Neuronal stem cell (in vitro differentiated cells): ENCODE measurements at regions not wholly inside any gene's neighbourhood (a gene's known extent, or its start where the extent isn't known, plus 50 kb on each side); places are given as distances from the start of the nearest gene placed in this dataset.

Experiments used
- DNase-seq: peaks from one replicate; pipeline ENCODE4 v3.0.0-alpha.2; 2013; ENCODE audit warnings: low spot score
- H2AFZ ChIP-seq: one replicate; pipeline ENCODE4 v1.6.1; 2013; ENCODE audit warnings: mild to moderate bottlenecking, low read length, inconsistent platforms
- H2AK5ac ChIP-seq: 2 replicates; pipeline ENCODE4 v1.6.1; 2013; ENCODE audit warnings: low read depth, mild to moderate bottlenecking, inconsistent platforms, low read length, moderate library complexity, mixed read lengths
- H2BK120ac ChIP-seq: 2 replicates; pipeline ENCODE4 v1.6.1; 2013; ENCODE audit warnings: low read depth, mild to moderate bottlenecking, inconsistent platforms, low read length, moderate library complexity, mixed read lengths
- H2BK12ac ChIP-seq: one replicate; pipeline ENCODE4 v1.6.1; 2013; ENCODE audit warnings: low read length, inconsistent platforms
- H2BK15ac ChIP-seq: 2 replicates; pipeline ENCODE4 v1.6.1; 2013; ENCODE audit warnings: mild to moderate bottlenecking, low read length, inconsistent platforms, mixed read lengths
- H2BK5ac ChIP-seq: one replicate; pipeline ENCODE4 v1.6.1; 2013; ENCODE audit warnings: inconsistent platforms, mild to moderate bottlenecking, low read length, moderate library complexity
- H3K14ac ChIP-seq: one replicate; pipeline ENCODE4 v1.6.1; 2013; ENCODE audit warnings: low read length, inconsistent platforms
- H3K18ac ChIP-seq: 2 replicates; pipeline ENCODE4 v1.6.1; 2013; ENCODE audit warnings: low read length, inconsistent platforms
- H3K23ac ChIP-seq: 2 replicates; pipeline ENCODE4 v1.6.1; 2013; ENCODE audit warnings: low read depth, mild to moderate bottlenecking, mixed read lengths, low read length, inconsistent platforms; ENCODE audit not compliant: poor library complexity
- H3K27ac ChIP-seq: replicated peaks from 3 replicates; pipeline ENCODE4 v1.5.1; 2013; ENCODE audit warnings: low read length, inconsistent platforms
- H3K27me3 ChIP-seq, 3 experiments: 2 replicates each; pipeline ENCODE4 v1.6.1; 2013; ENCODE audit warnings: low read length in 3 of 3, mild to moderate bottlenecking in 2 of 3, inconsistent platforms in 1 of 3, low read depth in 1 of 3, mixed read lengths in 1 of 3, moderate library complexity in 1 of 3; ENCODE audit not compliant: control insufficient read depth in 3 of 3, insufficient read depth in 3 of 3
- H3K36me3 ChIP-seq, 2 donors: replicated peaks in 1 of 2; 2 replicates each; pipeline ENCODE4 v1.6.1; 2013; ENCODE audit warnings: low read length in 2 of 2; ENCODE audit not compliant: control insufficient read depth in 2 of 2, insufficient read depth in 2 of 2
- H3K4ac ChIP-seq: 2 replicates; pipeline ENCODE4 v1.6.1; 2013; ENCODE audit warnings: inconsistent platforms, mild to moderate bottlenecking, low read length, moderate library complexity
- H3K4me1 ChIP-seq, 2 donors: 1 replicate in 1 of 2; 2 replicates in 1 of 2; pipeline ENCODE4 v1.6.1; 2013; ENCODE audit warnings: low read length in 2 of 2, low read depth in 1 of 2; ENCODE audit not compliant: control insufficient read depth in 2 of 2, insufficient read depth in 1 of 2
- H3K4me2 ChIP-seq: one replicate; pipeline ENCODE4 v1.6.1; 2013; ENCODE audit warnings: mild to moderate bottlenecking, low read length, inconsistent platforms; ENCODE audit not compliant: insufficient read depth, poor library complexity, severe bottlenecking
- H3K4me3 ChIP-seq, 2 donors: 2 replicates each; pipeline ENCODE4 v1.5.1; 2013; ENCODE audit warnings: low read length in 2 of 2, mild to moderate bottlenecking in 2 of 2, inconsistent platforms in 1 of 2, moderate library complexity in 1 of 2
- H3K79me1 ChIP-seq: one replicate; pipeline ENCODE4 v1.6.1; 2013; ENCODE audit warnings: low read depth, mild to moderate bottlenecking, inconsistent platforms, low read length, moderate library complexity
- H3K9ac ChIP-seq: one replicate; pipeline ENCODE4 v1.6.1; 2013; ENCODE audit warnings: mild to moderate bottlenecking, low read depth, low read length, inconsistent platforms; ENCODE audit not compliant: poor library complexity
- H3K9me3 ChIP-seq, 2 donors: replicated peaks in 1 of 2; 2 replicates each; pipeline versions ENCODE3 to v1.6.1; 2013; ENCODE audit warnings: low read length in 2 of 2, mild to moderate bottlenecking in 2 of 2, inconsistent platforms in 1 of 2, low read depth in 1 of 2, mixed read lengths in 1 of 2, moderate library complexity in 1 of 2; ENCODE audit not compliant: control insufficient read depth in 2 of 2, insufficient read depth in 1 of 2
- H4K8ac ChIP-seq: one replicate; pipeline ENCODE4 v1.6.1; 2013; ENCODE audit warnings: low read depth, mild to moderate bottlenecking, inconsistent platforms, low read length, moderate library complexity
- H4K91ac ChIP-seq: one replicate; pipeline ENCODE4 v1.6.1; 2013; ENCODE audit warnings: low read length, low read depth, mild to moderate bottlenecking, inconsistent platforms; ENCODE audit not compliant: poor library complexity
- WGBS, 2 donors: extraction: QIAGEN DNeasy Blood & Tissue Kit; methylation state at CpG; one replicate each; pipeline ENCODE4 v1.1.7; 2013; ENCODE audit warnings: missing lambda C conversion rate in 2 of 2, mixed read lengths in 1 of 2; ENCODE audit not compliant: insufficient read length in 2 of 2, insufficient replicate concordance in 1 of 2; ENCODE audit errors: extremely low coverage in 2 of 2; 5-methylcytosine and 5-hydroxymethylcytosine counted together

DNA sequence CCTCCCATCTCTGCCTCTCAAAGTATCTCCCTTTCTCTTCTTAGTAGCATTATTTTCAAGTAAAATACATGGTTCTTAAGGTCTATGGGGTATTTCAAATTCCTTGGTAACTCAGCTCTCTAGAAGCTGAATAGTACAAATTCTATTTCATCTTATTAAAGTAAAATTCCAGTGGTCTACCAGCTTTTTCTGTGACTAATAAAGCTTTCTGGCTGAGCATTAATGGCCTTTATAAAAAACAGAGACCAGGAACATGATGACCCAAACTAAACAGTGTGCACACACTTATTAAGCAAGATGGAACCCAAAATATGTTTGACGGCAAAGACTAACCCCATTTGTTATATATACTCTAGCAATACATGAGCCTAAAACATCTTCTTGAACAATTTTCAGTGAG, 142.6 kb downstream of the OR2K2 start:
- Histone ChIP-seq H2BK15ac (no peak overlapping the region), H3K9ac (no peak overlapping the region), H3K4me3 (no peak overlapping the region), H3K4ac (no peak overlapping the region), H2BK120ac (no peak overlapping the region), H3K27me3 (no peaks in the 10 kb centered on the region), H4K91ac (no peak overlapping the region), H2AK5ac (no peak overlapping the region), H3K27ac (no peak overlapping the region), H3K14ac (no peak overlapping the region), H3K4me2 (no peak overlapping the region), H3K36me3 (no peaks in the 10 kb centered on the region), H2BK12ac (no peak overlapping the region), H3K79me1 (no peaks in the 10 kb centered on the region), H4K8ac (no peak overlapping the region), H3K4me1 (no peaks in the 10 kb centered on the region), H2BK5ac (no peak overlapping the region), H2AFZ (no peak overlapping the region), H3K23ac (no peak overlapping the region), H3K18ac (no peak overlapping the region), H3K9me3 (no peaks in the 10 kb centered on the region)
- DNase-seq = no peak
- WGBS, 2 donors = no CpG with 5 or more reads among the region's 1 CpG

DNA sequence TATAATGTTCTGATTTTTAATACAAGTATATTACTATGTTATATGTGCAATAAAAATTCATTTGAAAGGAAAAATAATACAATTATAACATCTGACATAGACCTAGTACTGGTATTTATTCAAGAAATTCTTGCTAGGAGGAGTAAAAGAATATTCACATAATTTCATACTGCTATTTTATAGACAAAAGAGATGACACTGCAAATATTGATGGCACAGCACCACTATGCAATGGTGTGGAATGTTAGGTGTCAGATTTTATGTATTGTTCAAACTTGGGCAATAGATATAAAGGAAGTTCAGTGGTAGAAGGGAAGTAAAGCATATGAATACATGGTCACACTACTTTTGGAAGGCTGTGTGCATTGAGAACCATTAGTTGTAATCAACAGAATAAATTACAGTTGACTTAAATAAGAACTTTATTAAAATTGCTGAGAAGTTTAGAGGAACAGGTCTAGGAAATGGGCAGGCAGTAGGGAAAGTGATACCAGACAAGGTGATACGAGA, 143.9 kb downstream of the OR2K2 start:
- Histone ChIP-seq H3K23ac (no peak overlapping the region), H2BK5ac (no peak overlapping the region), H4K8ac (no peak overlapping the region), H3K27ac (no peak overlapping the region), H2BK15ac (no peak overlapping the region), H3K79me1 (no peaks in the 10 kb centered on the region), H2BK12ac (no peak overlapping the region), H2AK5ac (no peak overlapping the region), H3K4me1 (no peaks in the 10 kb centered on the region), H3K18ac (no peak overlapping the region), H3K4ac (no peak overlapping the region), H4K91ac (no peak overlapping the region), H3K36me3 (no peaks in the 10 kb centered on the region), H3K9ac (no peak overlapping the region), H2AFZ (no peak overlapping the region), H3K9me3 (no peaks in the 10 kb centered on the region), H3K4me3 (no peak overlapping the region), H2BK120ac (no peak overlapping the region), H3K14ac (no peak overlapping the region), H3K27me3 (no peaks in the 10 kb centered on the region), H3K4me2 (no peak overlapping the region)
- no peak for DNase-seq
- WGBS, 2 donors = no CpG with 5 or more reads among the region's 1 CpG

DNA sequence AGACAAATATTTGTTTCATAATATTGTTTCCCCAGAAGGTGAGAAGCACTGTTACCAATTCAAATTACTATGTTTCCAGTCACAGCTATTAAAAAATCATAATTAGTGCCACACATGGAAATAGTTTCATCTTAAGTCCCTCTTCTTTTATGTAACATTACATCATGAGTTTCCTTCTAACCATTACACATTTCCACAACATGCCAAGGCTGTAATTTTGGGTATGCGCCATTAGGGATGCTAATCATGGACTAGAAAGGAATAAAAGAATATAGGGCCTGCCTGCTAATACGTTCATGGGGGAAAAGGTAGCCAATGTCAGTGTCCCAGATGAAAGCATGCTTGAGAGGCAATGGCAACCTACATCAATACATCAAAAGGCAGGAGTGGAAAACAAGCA, 142.5 kb upstream of the LPAR1 start:
- no CpG with 5 or more reads among the region's 2 CpGs for WGBS, 2 donors
- H3K27ac ChIP-seq = no peak overlapping the region
- H3K4ac ChIP-seq = no peak overlapping the region
- H3K4me2 ChIP-seq = no peak overlapping the region
- H3K9me3 ChIP-seq = no peaks in the 10 kb centered on the region
- H2AK5ac ChIP-seq = no peak overlapping the region
- H3K23ac ChIP-seq = no peak overlapping the region
- no peaks in the 10 kb centered on the region for H3K4me1 ChIP-seq
- no peak overlapping the region for H2BK12ac ChIP-seq
- H4K91ac ChIP-seq = no peak overlapping the region
- H2BK15ac ChIP-seq = no peak overlapping the region
- H2AFZ ChIP-seq = no peak overlapping the region
- H3K14ac ChIP-seq = no peak overlapping the region
- no peak overlapping the region for H3K4me3 ChIP-seq
- no peaks in the 10 kb centered on the region for H3K36me3 ChIP-seq
- H4K8ac ChIP-seq = no peak overlapping the region
- DNase-seq = no peak
- no peak overlapping the region for H3K9ac ChIP-seq
- no peak overlapping the region for H2BK120ac ChIP-seq
- H3K18ac ChIP-seq = no peak overlapping the region
- no peaks in the 10 kb centered on the region for H3K79me1 ChIP-seq
- H2BK5ac ChIP-seq = no peak overlapping the region
- H3K27me3 ChIP-seq = no peaks in the 10 kb centered on the region

DNA sequence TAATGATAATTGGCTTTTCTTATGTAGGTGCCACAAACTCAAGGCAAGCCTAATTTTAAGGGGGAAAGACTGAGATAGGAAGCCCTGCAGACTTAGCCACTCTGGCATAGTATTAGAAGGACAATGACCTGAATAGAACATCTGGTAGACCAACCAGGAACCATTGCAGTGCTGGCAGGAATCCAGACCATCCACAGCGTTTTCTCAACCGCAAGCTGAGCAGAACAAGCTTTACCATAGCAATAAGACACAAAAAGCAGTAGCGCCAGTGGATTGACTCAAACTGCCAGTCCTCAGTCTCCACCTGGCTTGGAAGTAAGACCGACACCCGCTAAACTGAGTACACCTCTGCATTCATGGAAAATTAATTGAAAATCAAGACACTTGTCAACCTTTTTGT, 141.3 kb upstream of the LPAR1 start:
- Histone ChIP-seq H4K91ac (no peak overlapping the region), H3K18ac (no peak overlapping the region), H3K9me3 (no peaks in the 10 kb centered on the region), H3K36me3 (no peaks in the 10 kb centered on the region), H3K4me2 (no peak overlapping the region), H3K79me1 (no peaks in the 10 kb centered on the region), H3K23ac (no peak overlapping the region), H2AFZ (no peak overlapping the region), H2AK5ac (no peak overlapping the region), H2BK15ac (no peak overlapping the region), H2BK5ac (no peak overlapping the region), H4K8ac (no peak overlapping the region), H3K9ac (no peak overlapping the region), H3K4me1 (no peaks in the 10 kb centered on the region), H3K4ac (no peak overlapping the region), H2BK12ac (no peak overlapping the region), H3K14ac (no peak overlapping the region), H2BK120ac (no peak overlapping the region), H3K27ac (no peak overlapping the region), H3K4me3 (no peak overlapping the region), H3K27me3 (no peaks in the 10 kb centered on the region)
- no CpG with 5 or more reads among the region's 5 CpGs for WGBS, 2 donors
- DNase-seq = no peak
